Endothelial cell of umbilical vein (primary cell): ENCODE measurements at regions not wholly inside any gene's neighbourhood (a gene's known extent, or its start where the extent isn't known, plus 50 kb on each side); places are given as distances from the start of the nearest gene placed in this dataset.

Experiments used
- BruUV-seq: library from RNA; stranded (reverse); fragments of 400-500 nt; replicated peaks from 2 replicates; lab custom pipeline; 2021; lab: Mats Ljungman, UMichigan
- CTCF ChIA-PET: fragments of 300-600, 350-600 bp; sonication (Branson Sonifier 250); formaldehyde crosslinking; loops from one replicate; lab custom pipeline; 2021; ENCODE audit warnings: antibody characterized with exemption, inconsistent platforms; lab: Charles Lee
- POLR2A ChIA-PET: fragments of 300-600, 350-600 bp; sonication (Branson Sonifier 250); formaldehyde crosslinking; loops from one replicate; lab custom pipeline; 2021; ENCODE audit warnings: antibody characterized with exemption, inconsistent platforms; lab: Charles Lee
- DNase-seq: peaks from one replicate; pipeline ENCODE4 v3.0.0-alpha.2; 2011; ENCODE audit warnings: low read depth, low spot score
- FAIRE-seq: peaks from 2 replicates; lab custom pipeline; 2011; peaks lifted over from hg19 to GRCh38; lab: Jason Lieb, UNC
- H2AFZ ChIP-seq: 2 replicates; pipeline ENCODE4 v1.6.0; 2012; ENCODE audit warnings: low read depth, low read length, control low read depth, inconsistent platforms
- H3K27ac ChIP-seq: 2 replicates; pipeline ENCODE4 v1.5.1; 2011; ENCODE audit warnings: low read depth, mild to moderate bottlenecking, control low read depth, low read length, moderate library complexity; ENCODE audit not compliant: insufficient read depth
- H3K27me3 ChIP-seq, 2 experiments: 2 replicates each; pipeline versions ENCODE4 v1.6.0 to v1.6.1; 2011; ENCODE audit warnings: low read length in 2 of 2, mixed read lengths in 1 of 2; ENCODE audit not compliant: control insufficient read depth in 2 of 2, insufficient read depth in 2 of 2
- H3K36me3 ChIP-seq, 2 experiments: 2 replicates in 1 of 2; 3 replicates in 1 of 2; pipeline ENCODE4 v1.5.1; 2011; ENCODE audit warnings: low read length in 2 of 2, mild to moderate bottlenecking in 1 of 2, moderate library complexity in 1 of 2; ENCODE audit not compliant: control insufficient read depth in 2 of 2, insufficient read depth in 2 of 2; ENCODE audit errors: extremely low read depth in 1 of 2
- H3K4me1 ChIP-seq: 3 replicates; pipeline ENCODE4 v1.5.1; 2011; ENCODE audit warnings: mild to moderate bottlenecking, low read length; ENCODE audit not compliant: control insufficient read depth, insufficient read depth; ENCODE audit errors: extremely low read depth
- H3K4me2 ChIP-seq: 2 replicates; pipeline ENCODE4 v1.6.1; 2011; ENCODE audit warnings: low read length, control low read depth, mixed read lengths; ENCODE audit not compliant: insufficient read depth
- H3K4me3 ChIP-seq, 3 experiments: fragments of 200-600 bp in 1 of 3; sonication (generic), shearing (Covaris generic) in 1 of 3; replicated peaks in 1 of 3; 2 replicates each; pipeline ENCODE4 v1.5.1; 2011 to 2016; ENCODE audit warnings: control low read depth in 3 of 3, low read length in 3 of 3, mild to moderate bottlenecking in 2 of 3, inconsistent platforms in 1 of 3, low read depth in 1 of 3, moderate library complexity in 1 of 3; ENCODE audit not compliant: insufficient read depth in 1 of 3
- H3K79me2 ChIP-seq: 2 replicates; pipeline ENCODE4 v1.6.0; 2012; ENCODE audit warnings: low read length, inconsistent platforms; ENCODE audit not compliant: control insufficient read depth, insufficient read depth
- H3K9ac ChIP-seq: replicated peaks from 2 replicates; pipeline ENCODE3; 2011; ENCODE audit warnings: low read length, control low read depth; ENCODE audit not compliant: insufficient read depth; ENCODE audit errors: extremely low read depth
- H3K9me1 ChIP-seq: replicated peaks from 3 replicates; pipeline ENCODE4 v1.6.0; 2011; ENCODE audit warnings: mild to moderate bottlenecking, low read length; ENCODE audit not compliant: control insufficient read depth, insufficient read depth; ENCODE audit errors: extremely low read depth
- H3K9me3 ChIP-seq: replicated peaks from 2 replicates; pipeline ENCODE4 v1.5.1; 2012; ENCODE audit warnings: low read length, inconsistent platforms; ENCODE audit not compliant: control insufficient read depth, insufficient read depth
- H4K20me1 ChIP-seq: replicated peaks from 2 replicates; pipeline ENCODE3; 2011; ENCODE audit warnings: mild to moderate bottlenecking, low read length; ENCODE audit not compliant: control insufficient read depth, insufficient read depth; ENCODE audit errors: extremely low read depth
- CTCF ChIP-seq, 2 donors: IDR thresholded peaks; 1 replicate in 1 of 2; 2 replicates in 1 of 2; pipeline ENCODE4 v1.5.1; 2011; ENCODE audit warnings: low read length in 2 of 2, mild to moderate bottlenecking in 2 of 2, moderate library complexity in 2 of 2, control low read depth in 1 of 2, inconsistent platforms in 1 of 2, low read depth in 1 of 2; ENCODE audit not compliant: insufficient read depth in 1 of 2; ENCODE audit errors: extremely low read depth in 1 of 2
- EZH2 ChIP-seq: IDR thresholded peaks from 2 replicates; pipeline ENCODE4 v1.6.1; 2012; ENCODE audit warnings: borderline replicate concordance, low read depth, mild to moderate bottlenecking, moderate library complexity, low read length, inconsistent platforms; ENCODE audit not compliant: severe bottlenecking
- FOS ChIP-seq: IDR thresholded peaks from 2 replicates; pipeline ENCODE4 v1.6.1; 2011; ENCODE audit warnings: mild to moderate bottlenecking, low read length, moderate library complexity, borderline replicate concordance; ENCODE audit not compliant: insufficient read depth
- GATA2 ChIP-seq: IDR thresholded peaks from 2 replicates; pipeline ENCODE4 v1.7.0; 2011; ENCODE audit warnings: low read depth, mild to moderate bottlenecking, moderate library complexity, mixed read lengths, low read length; ENCODE audit not compliant: insufficient read length, insufficient read depth
- JUN ChIP-seq: IDR thresholded peaks from 2 replicates; pipeline ENCODE4 v1.6.1; 2011; ENCODE audit warnings: borderline replicate concordance, low read depth; ENCODE audit not compliant: insufficient read length, insufficient read depth
- MAX ChIP-seq: IDR thresholded peaks from 2 replicates; pipeline ENCODE4 v1.6.1; 2011; ENCODE audit not compliant: insufficient read depth, insufficient read length
- MYC ChIP-seq: IDR thresholded peaks from one replicate; pipeline ENCODE4 v1.6.1; 2011; ENCODE audit warnings: mild to moderate bottlenecking, low read depth, low read length
- POLR2A ChIP-seq: IDR thresholded peaks from 2 replicates; pipeline ENCODE4 v1.6.1; 2012; ENCODE audit warnings: low read depth, mild to moderate bottlenecking, control low read depth, low read length
- POLR2AphosphoS5 ChIP-seq: IDR thresholded peaks from 2 replicates; pipeline ENCODE4 v1.6.1; 2012; ENCODE audit warnings: low read depth, mild to moderate bottlenecking, control low read depth, low read length, moderate library complexity; ENCODE audit not compliant: insufficient read depth
- dilution Hi-C: fragments of 300-500 bp; cut with MboI; formaldehyde crosslinking; loops from one replicate; pipeline ENCODE4 v1.15.0; 2019; ENCODE audit warnings: low sequenced_read_pairs; ENCODE audit not compliant: extremely low pct_ligation_motif_present
- intact Hi-C: fragments of 100-400 bp; cut with micrococcal nuclease; formaldehyde crosslinking; loops from one replicate; pipeline ENCODE4 v1.10.0; 2022

- H3K4me3 ChIP-seq: no peak overlapping the region
- no peaks in the 10 kb centered on the region for H3K9me1 ChIP-seq
- H3K4me2 ChIP-seq: no peak overlapping the region
- ChIA-PET POLR2A (no interaction called here), CTCF (no interaction called here)
- intact Hi-C loops (no loop called here), dilution Hi-C loops (no loop called here)
- FAIRE-seq (no peak), DNase-seq (no peak)
- BruUV-seq: no TSS peak
- H3K36me3 ChIP-seq: no peaks in the 10 kb centered on the region
- H3K27ac ChIP-seq: no peak overlapping the region
- H4K20me1 ChIP-seq: no peaks in the 10 kb centered on the region
- no peaks in the 10 kb centered on the region for H3K79me2 ChIP-seq
- no peak overlapping the region for H3K9ac ChIP-seq
- H2AFZ ChIP-seq: no peak overlapping the region
- TF ChIP-seq MAX (no peak), CTCF (IDR thresholded peaks at IDR 0.05; ENCODE audit: extremely low read depth in 1 of 2, insufficient read depth in 1 of 2, low read depth in 1 of 2, low read length in 2 of 2) (no peak), FOS (no peak), POLR2A (no peak), POLR2AphosphoS5 (no peak), GATA2 (no peak), JUN (no peak), EZH2 (no peak), MYC (no peak)
- H3K9me3 ChIP-seq: peaks cover 6% of the 10 kb centered on the region
- H3K27me3 ChIP-seq: no peaks in the 10 kb centered on the region
- no peaks in the 10 kb centered on the region for H3K4me1 ChIP-seq
Observed at GRCh38 chr20:55094353-55094861, 619.0 kb downstream of the DOK5 start.
